NCI-H748 treated with DMSO at 0.1 percent for 48 hours (cell line): ENCODE measurements at regions not wholly inside any gene's neighbourhood (a gene's known extent, or its start where the extent isn't known, plus 50 kb on each side); places are given as distances from the start of the nearest gene placed in this dataset.
A peak's percentile ranks its signal among the peaks of the same experiment; 100 is the strongest.

ENCODE experiments used
- DNase-seq: peaks from one replicate; lab custom pipeline; 2025; lab: John Stamatoyannopoulos, UW

DNA sequence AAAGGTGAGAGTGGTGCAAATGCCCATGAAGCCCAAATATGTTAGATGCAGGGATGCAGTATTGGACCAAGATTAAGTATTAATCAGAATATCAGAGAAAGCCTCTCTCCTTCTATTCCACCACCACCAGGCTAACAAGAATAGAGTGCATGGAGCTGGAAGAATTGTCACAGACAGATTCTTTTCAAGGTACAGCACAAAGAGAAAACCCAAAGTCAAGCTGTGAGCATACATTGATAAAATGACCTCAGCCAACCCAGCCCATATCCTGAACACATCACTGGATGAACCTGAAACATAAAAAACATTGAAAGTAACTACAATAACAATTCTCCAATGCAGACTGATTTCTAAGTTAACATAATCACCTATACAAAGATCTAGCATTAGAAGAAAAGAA is 445.7 kb upstream of the NETO1 start:
- DNase-seq, result no peak

DNA sequence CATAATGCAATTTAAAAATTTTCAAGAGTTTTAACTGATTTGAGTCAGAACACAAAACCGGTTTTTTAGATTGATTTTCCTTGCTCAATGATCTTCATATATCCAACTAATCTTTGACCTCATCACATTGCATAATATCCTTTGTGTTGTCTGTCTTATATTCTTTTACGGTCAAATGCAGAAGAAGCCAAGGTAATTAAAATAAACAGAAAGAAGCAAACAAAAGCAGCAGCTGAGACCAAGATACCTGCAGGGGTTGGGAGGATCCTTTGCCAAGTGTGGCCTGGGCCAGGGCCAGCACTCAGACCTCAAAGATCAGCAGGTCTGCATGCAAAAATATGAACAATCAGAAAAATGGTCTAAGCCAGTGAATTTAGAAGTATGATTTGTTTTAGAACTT is 428.9 kb upstream of the NETO1 start:
- no peak for DNase-seq

DNA sequence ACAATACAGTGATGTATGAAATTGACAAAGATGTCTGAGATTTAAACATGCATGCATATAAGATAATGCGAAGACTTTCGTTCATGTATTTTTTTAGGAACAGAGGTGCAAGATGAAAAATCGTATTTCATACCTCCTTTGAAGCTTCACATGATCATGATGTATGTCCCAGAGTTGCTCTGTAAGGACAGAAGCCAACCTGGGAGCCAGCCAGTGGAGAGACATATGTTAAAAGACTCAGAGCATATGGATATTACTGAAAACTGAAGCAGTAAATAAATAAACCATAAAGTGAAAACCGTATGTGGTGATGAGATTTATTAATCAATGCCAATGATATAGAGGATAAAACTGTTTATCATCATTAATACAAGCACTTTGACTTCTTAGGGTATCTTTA is 424.4 kb upstream of the NETO1 start:
- no peak for DNase-seq

DNA sequence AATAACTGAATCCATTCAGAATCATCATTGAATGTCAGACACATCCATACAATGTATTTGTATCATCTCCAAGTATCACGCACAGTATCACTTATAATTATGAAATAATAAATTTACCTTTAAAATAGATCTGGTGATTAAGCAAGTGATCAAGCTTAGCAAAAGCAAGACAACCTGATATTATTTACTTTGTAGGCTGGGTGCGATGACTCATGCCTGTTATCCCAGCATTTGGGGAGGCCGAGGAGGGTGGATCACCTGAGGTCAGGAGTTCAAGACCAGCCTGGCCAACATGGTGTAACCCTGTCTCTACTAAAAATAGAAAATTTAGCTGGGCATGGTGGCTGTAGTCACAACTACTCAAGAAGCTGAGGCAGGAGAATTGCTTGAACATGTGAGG is 421.0 kb upstream of the NETO1 start:
- DNase-seq, result no peak

DNA sequence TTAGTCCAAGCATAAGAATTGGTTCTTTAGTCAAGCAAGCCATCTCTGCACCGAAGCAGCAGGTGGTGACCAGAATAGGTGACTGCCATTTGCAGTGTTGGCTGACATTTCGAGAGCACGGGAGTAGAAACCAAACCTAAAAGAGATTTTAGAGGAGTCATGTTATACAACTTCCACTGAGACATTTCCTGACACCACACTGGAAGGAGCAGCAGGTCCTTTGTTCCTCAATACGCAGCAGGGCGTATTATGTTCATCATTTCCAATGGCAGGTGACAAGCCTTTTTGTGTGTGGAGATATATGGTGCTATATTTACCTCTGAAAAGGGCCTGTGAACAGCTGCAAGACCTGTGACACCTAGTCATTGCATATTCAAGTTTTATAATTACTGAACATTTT is 418.8 kb upstream of the NETO1 start:
- DNase-seq, result peak; percentile 18

DNA sequence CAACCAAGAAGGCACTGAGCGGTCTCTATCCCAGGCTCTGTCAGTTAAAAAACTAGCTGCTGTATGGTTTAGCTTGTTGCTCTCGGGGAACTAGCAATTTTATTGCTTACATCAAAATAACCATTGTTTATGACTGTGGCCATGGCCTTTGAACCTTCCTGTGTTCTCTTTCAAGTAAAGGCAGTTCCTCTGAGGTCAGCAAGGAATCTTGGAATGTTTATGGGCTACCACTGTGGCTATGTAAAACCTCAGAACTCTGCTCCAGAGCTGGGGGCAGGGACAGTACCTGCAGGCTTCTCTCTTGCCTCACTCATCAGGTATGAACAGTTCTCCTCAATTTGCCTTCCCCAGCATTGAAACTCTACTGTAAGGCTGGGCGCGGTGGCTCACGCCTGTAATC is 416.0 kb upstream of the NETO1 start:
- no peak for DNase-seq

DNA sequence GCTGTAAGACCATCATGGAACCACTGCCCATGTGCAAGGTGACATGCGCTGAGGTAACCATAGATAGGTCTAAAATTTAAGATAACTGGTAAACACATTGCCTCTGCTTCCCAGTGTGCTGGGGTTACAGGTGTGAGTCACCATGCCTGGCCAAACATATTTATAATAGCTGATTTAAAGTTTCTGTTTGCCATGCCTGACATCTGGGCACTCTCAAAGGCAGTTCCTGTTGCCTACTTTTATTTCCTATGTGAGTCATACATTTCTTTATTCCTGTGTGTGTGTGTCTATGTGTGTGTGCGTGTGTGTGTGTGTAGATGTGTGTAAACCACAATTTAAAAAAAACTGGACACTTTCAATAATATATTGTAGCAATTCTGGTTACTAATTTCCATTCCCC is 415.2 kb upstream of the NETO1 start:
- no peak for DNase-seq

DNA sequence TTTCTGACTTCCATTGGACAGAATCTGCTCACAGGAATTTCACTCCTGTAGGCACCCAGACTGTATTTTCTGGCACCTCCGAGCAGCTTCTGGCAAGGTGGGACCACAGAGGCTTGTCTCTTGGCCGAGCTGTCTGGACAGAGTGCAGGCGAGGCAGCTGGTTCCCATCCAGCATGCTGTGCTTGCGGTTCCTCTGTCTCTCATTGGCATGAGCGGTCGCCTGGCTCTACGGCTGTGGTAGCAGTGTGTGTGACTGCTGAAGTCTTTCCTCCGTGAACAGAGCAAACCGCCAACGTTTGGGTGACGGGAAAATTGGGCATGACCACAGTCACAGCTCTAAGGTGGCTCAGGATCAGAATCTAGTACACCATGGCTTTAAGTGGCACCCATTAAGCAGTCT is 411.7 kb upstream of the NETO1 start:
- no peak for DNase-seq

DNA sequence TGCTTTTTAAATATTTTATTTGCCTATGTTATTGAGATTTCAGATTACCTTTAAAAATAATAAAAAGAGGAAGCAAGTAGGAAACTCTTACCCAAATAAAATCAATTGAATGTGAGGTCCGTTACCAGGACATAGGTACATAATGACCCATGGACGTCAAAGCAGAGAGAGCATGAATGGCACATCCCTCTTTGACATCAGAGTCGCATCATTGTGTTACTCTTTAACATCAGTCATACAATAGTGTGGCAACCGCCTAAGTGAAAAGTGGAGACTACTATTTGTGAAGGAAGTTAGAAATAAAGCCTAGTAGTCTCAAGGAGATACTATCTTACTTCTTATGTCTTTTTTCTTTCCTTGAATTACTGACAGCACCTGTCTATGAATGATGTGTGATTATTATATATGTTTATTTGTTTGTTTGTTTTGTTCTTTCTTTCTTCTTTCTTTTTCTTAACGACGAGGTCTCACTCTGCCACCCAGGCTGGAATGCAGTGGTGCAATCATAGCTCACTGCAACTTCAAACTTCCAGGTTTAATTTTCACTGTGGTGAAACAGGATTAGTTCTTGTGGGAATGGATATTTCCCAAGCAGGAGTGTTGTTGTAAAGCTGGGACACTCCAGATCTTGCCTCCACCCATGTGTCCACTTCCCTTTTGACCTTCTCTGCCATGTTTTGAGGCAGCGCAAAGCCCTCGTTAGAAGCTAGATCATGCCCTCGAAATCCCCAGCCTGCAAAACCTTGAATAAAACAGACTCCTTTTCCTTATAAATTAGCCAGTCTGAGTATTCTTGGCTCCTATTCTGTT is 407.2 kb upstream of the NETO1 start:
- DNase-seq, result no peak

DNA sequence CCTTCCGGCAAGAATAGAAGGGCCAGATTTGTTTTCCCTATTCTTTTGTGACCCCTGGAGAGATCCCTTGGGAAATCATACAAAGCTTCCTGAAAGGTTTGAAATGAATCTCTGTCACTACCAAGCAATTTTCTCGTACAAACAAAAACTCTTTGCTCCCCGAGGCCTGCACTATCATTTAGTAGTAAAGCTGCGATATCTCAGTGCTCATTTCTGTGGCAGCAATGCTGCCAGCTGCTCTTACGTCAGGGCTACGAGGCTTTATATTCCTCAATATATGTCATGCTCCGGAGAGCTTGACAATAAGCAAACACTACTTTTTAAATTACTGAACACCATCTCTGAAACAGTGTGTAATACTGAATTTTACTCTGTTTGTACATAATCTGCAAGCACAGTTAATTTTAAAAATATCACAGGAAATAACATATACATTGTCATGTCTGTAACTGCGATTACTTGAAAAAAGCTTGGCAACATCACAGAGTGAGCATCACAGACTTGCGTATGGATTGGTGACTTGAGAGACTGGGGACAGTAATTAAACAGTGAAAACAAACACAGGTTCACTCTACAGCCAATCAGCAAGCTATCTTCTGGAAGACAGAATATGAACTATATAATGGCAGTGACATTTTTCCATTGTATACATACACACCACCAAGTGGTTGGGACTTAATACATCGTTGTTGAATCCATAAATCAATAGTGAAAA is 403.3 kb upstream of the NETO1 start:
- DNase-seq, result peak; percentile 85

DNA sequence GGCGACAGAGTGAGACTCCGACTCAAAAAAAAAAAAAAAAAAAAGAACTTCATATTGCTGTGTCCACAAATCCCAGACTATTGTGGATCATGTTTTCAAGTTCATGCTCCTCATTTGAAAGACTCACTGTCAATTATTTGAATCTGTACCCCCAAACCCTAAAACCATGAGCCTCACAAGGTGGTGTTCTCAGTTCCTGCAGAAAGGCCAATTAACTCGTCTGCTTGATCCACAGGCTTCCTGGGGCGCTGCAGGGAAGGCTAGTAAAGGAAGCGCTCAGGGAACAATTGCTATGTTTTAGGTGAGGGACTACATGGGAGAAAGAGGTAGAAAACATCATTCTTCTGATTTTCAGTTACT is 396.8 kb upstream of the NETO1 start:
- DNase-seq, result no peak

DNA sequence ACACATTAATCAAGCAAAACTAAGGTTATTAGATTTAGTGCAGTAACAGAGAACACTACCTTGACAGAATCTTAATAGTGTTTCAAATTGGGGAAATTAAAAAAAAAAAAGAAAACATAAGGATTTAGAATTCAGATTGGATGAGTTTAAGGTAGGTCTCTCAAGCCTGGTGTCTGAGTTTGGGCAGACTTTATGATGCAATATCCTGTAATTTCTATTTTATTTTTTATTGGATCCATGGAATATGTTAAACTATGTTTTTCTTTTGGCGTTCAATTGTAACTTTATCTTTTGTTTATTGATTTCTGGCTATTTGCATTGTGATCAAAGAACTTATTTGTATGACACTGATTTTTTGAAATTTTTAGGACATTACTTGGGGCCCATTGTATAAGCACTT is 394.1 kb upstream of the NETO1 start:
- no peak for DNase-seq

DNA sequence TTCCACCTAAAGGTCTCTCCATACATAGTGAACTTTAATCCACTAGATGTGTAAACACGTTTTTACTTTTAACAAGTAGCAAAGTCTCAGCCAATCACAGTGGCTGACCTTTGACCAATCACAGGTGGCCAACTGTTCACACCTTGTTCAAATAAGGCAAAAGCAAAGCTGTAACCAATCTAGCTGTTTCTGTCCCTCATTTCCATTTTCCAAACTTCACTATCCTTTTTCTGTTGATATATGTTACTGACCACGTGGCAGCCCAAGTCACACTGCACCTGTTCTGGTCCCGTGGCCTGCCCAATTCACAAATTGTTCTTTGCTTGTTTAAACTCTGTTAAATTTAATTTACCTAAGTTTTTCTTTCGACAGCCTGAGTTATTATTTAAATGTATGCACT is 393.5 kb upstream of the NETO1 start:
- no peak for DNase-seq

DNA sequence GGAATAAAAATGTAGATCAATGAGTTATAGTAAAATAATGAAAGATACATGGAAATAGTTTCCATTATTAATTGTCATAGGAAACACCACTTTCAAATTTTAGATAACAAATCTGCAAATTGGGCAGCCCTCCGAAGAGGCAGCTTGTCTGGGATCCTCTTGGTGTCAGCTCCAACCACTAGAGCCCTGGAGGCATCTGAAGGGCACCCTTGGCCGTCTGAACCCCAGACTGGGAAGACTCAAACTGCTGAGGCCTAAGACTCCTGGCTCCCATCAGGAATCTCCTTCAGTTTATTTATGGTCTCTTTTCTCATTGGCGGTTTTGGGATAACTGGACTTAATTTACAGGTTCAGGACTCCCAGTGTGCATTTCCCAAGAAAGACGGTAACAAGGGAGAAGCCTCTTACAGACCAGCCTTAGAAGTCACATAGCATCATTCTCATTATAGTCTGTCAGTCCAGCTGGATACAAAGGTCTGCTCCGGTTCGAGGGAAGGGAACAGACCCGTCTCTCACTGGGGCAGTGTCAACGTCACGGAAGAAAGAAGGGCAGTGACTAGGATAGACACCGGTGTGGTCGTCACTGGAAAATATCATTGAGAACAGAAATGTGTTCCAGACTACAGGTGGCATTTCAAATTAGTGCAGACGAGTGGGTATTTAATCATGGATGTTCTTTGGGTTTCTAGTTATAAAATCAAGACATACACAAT is 390.7 kb upstream of the NETO1 start:
- DNase-seq, result no peak

DNA sequence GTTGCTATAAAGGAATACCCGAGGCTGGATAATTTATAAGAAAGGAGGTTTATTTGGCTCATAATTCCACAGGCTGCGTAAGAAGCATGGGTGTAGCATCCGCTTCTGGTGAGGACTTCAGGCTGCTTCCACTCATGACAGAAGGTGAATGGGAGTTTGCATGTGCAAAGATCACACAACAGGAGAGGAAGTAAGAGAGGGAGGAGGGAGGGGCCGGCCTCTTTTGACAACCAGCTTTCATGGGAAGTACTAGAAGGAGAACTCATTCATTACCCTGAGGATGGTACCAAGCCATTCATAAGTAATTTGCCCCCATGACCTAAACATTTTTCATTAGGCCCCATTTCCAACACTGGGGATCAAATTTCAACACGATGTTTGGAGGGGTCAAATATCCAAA is 386.8 kb upstream of the NETO1 start:
- no peak for DNase-seq

DNA sequence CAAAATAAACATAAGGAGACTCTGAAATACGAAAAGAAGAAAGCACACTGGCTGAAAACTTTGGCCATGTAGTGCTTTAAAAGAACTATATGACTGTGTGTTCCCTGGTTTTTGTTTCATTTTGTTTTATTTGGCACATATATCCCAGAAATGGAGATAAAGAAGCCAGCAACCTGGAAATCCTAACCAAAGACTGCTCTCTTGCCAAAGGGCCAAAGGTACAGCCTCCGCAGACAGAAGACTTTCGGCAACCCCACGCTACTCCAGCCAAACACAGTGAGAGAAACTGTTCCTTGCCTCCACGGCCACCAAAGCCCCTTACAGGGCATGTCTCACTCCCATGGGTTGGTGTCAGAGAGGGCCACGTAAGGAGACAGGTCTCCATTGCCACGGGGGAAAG is 381.2 kb upstream of the NETO1 start:
- no peak for DNase-seq

DNA sequence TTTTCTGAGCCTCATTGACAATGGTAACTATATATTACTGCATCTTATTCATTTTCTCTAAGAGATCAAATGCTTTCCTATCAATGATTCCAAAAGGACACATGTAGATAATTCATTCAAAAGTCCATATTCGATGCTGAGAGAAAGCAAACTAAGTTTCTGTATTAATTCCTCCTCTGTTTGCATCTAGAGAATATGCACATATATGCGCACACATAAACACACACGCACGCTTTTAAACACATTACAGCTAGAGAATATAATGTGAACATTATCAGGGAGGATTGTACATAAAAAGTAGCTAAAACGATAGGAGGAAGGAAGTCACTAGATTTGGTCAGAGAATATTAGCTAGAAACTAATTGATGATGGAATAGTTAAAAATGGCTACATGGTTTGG is 379.0 kb upstream of the NETO1 start:
- no peak for DNase-seq

DNA sequence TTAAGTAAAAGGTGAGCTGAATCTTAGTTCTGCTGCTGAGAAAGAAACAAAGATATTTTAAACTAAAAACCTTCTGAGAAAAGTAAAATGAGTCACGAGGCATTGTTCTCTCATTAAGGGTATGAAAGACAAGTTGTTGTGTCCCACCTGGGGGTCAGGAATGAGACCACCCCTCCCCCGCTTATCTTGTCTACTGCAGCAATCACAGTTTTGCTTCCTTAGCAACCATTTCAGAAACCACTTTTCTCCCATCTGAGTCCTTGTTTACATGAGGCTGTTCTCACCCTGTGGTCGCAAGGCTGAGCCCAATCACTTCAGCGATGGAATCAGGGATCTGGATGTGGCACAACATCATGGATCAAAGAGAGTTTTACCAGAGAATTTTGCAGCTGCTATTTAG is 377.6 kb upstream of the NETO1 start:
- DNase-seq, result peak; percentile 20

DNA sequence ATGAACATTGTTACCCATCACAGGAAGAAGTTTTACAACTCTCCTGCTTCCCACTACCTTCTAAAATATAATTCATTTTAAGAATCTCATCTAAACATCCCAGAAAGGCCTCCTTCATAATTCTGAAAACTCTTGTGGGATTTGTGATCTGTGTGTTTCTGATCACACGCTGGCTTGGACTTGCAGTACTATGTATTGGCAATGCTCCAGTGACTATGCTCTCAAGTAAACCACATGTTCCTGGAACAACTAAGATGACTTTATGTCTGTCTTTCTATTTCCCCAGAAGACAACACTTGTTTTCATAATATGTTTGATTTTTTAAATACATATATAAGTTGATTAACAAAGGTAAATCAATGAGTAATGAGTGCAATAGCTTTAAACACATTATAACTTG is 376.6 kb upstream of the NETO1 start:
- no peak for DNase-seq

DNA sequence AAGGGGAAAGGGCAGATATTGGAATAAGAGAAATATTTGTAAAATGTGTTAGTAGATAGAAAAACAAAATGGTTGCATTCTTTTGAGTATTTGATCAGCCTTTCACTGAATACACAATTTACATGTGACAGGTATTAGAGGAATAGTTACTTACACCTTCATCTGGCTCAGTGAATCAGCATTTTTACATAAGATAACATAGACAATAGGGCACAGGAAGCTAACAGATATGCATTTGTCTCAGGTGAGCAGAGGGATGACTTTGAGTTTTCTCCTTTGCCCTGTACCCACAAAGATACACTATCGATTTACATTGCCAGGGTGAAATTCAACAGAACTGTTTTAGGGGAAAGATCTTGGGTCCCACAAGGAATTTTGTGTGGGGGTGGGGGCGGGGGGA is 373.1 kb upstream of the NETO1 start:
- DNase-seq, result no peak

DNA sequence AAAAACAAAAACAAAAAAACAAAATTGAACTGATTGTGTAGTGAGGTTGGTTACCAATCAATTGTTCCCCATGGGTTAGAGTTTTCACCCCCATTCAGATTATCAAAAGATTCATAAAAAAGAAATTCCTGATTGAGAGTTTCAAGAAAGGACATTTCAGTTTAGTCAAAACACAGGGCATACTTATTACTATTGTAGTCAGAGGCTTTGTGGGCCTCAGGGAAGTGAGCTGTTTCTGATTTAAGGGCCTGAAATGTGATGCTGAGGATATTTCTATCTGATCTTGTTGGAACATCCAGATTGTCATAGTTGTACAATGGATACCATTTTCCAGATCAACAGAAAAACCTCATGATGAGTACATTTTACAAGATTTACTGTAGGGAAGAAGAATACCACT is 368.1 kb upstream of the NETO1 start:
- DNase-seq, result no peak

DNA sequence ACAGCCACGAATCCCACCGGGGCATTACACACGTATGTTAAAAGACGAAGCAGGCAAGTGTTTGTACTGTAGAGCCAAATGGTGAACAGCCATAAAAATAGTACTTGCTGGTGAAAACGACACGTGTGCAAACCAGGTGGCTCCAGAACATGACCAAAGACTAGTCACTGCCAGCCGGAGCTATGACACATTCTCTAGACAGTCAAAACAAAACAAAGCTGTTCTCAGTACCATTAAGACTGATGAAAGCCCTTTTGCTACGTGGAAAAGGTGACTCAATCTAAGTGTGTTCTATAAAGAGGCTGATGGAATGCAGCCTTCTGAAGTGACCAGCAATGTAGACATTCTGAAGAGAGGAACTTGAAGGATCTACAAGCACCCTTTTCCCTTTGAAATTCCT is 367.7 kb upstream of the NETO1 start:
- no peak for DNase-seq

DNA sequence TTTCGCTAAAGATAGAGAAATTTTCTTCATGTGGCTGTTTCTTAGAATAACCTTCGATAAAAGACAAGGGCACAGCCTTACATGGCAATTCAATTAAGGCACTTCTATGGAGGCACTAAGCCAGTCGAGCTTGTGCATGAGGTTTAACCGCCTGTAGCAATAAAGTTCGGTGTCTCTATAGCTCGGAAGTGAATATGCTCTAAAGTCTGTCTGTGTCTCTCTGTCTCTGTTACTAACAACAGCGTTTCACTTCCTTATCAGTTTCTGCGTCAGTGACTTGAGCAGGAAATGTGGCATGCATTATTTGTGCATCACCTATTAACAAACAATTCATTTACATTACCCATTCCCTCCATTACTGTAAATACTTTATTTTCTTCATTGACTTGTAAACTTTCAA is 365.1 kb upstream of the NETO1 start:
- DNase-seq, result no peak
